ENCODE measurements at regions not wholly inside any gene's neighbourhood (a gene's known extent, or its start where the extent isn't known, plus 50 kb on each side); places are given as distances from the start of the nearest gene placed in this dataset.

DNA sequence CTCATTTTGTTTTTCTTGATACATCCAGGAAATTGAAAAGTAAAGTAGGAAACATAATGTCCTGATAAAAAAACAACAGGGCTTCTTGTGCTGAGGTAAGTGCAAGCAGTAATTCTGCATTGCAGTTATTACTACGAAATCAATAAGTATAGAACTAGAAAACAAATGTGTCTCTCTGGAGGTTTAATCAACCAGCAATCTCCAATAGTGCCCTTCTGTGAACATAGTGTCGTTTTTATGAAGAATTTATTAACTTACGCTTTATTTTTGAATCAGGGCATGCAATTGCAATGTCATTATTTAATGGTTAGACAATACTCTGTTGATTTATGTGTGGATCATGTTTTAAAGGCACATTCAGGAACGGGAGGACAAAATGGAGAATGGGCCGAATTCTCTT is 494.1 kb upstream of the NOVA1 start:
- Histone ChIP-seq H3K27me3 (ENCODE audit: insufficient read depth, low read length) (no peaks in the 10 kb centered on the region), H3K9me3 (ENCODE audit: low read depth, low read length) (no peaks in the 10 kb centered on the region), H3K4me3 (ENCODE audit: insufficient read depth, low read length) (no peak overlapping the region), H3K27ac (ENCODE audit: low read depth, low read length) (no peak overlapping the region), H3K79me2 (ENCODE audit: insufficient read depth, low read length) (no peaks in the 10 kb centered on the region), H3K4me1 (ENCODE audit: insufficient read depth, low read length) (no peaks in the 10 kb centered on the region), H3K36me3 (ENCODE audit: insufficient read depth, low read length) (no peaks in the 10 kb centered on the region), H2AFZ (ENCODE audit: low read length) (no peak overlapping the region), H3K4me2 (ENCODE audit: insufficient read depth, low read length) (no peak overlapping the region), H4K20me1 (ENCODE audit: insufficient read depth, low read length) (no peaks in the 10 kb centered on the region)
- no peak for DNase-seq (ENCODE audit: insufficient read length, low spot score, missing footprints)
- TF ChIP-seq, protein P1, sequence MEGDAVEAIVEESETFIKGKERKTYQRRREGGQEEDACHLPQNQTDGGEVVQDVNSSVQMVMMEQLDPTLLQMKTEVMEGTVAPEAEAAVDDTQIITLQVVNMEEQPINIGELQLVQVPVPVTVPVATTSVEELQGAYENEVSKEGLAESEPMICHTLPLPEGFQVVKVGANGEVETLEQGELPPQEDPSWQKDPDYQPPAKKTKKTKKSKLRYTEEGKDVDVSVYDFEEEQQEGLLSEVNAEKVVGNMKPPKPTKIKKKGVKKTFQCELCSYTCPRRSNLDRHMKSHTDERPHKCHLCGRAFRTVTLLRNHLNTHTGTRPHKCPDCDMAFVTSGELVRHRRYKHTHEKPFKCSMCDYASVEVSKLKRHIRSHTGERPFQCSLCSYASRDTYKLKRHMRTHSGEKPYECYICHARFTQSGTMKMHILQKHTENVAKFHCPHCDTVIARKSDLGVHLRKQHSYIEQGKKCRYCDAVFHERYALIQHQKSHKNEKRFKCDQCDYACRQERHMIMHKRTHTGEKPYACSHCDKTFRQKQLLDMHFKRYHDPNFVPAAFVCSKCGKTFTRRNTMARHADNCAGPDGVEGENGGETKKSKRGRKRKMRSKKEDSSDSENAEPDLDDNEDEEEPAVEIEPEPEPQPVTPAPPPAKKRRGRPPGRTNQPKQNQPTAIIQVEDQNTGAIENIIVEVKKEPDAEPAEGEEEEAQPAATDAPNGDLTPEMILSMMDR (IDR thresholded peaks at IDR 0.05; ENCODE audit: extremely low read depth, low read depth, low read length): no peak

DNA sequence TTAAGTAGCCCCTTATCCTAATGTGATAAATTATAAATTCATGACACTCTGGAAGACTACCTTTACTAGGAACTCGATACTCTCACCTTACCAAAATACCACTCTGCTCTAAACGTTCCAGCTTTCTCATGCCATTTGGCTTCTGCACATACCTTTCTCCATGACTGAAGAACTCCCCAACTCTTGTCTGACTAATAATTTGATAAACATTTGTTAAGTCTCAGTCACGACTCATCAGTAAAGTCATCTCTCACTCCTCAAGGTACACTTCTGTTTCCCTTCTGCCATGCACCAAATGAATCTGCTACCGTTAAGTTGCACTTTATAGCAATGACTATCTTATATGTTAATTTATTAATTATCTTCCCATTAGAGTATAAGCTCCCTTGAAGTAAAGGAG is 498.3 kb upstream of the NOVA1 start:
- Histone ChIP-seq H3K4me2 (ENCODE audit: insufficient read depth, low read length) (no peak overlapping the region), H3K4me1 (ENCODE audit: insufficient read depth, low read length) (no peaks in the 10 kb centered on the region), H2AFZ (ENCODE audit: low read length) (no peak overlapping the region), H3K27ac (ENCODE audit: low read depth, low read length) (no peak overlapping the region), H3K27me3 (ENCODE audit: insufficient read depth, low read length) (no peaks in the 10 kb centered on the region), H3K9me3 (ENCODE audit: low read depth, low read length) (no peaks in the 10 kb centered on the region), H3K4me3 (ENCODE audit: insufficient read depth, low read length) (no peak overlapping the region), H3K36me3 (ENCODE audit: insufficient read depth, low read length) (no peaks in the 10 kb centered on the region), H4K20me1 (ENCODE audit: insufficient read depth, low read length) (no peaks in the 10 kb centered on the region), H3K79me2 (ENCODE audit: insufficient read depth, low read length) (no peaks in the 10 kb centered on the region)
- TF ChIP-seq, protein P1 (IDR thresholded peaks at IDR 0.05; ENCODE audit: extremely low read depth, low read depth, low read length): no peak
- DNase-seq (ENCODE audit: insufficient read length, low spot score, missing footprints): no peak

DNA sequence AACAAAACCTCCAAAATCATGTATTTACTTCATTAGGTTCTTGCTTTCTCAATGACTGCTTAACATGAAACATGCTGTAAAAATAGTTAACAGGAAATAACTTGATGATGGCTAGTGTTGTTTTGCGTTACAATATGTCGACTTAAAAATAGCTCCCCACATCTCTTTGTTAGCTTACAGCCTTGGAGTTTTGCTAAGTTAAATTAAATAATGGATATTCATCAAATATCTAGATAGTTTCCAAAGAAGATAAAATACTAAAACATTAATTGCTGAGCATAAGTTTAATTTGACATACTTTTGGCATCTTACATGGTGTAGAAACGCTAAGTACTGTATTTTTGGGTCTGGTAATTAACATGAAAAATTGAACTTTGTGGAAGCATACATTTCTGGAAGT is 500.6 kb upstream of the NOVA1 start:
- no peak for DNase-seq (ENCODE audit: insufficient read length, low spot score, missing footprints)
- Histone ChIP-seq H3K4me2 (ENCODE audit: insufficient read depth, low read length) (no peak overlapping the region), H4K20me1 (ENCODE audit: insufficient read depth, low read length) (no peaks in the 10 kb centered on the region), H3K27ac (ENCODE audit: low read depth, low read length) (no peak overlapping the region), H2AFZ (ENCODE audit: low read length) (no peak overlapping the region), H3K27me3 (ENCODE audit: insufficient read depth, low read length) (no peaks in the 10 kb centered on the region), H3K4me1 (ENCODE audit: insufficient read depth, low read length) (no peaks in the 10 kb centered on the region), H3K79me2 (ENCODE audit: insufficient read depth, low read length) (no peaks in the 10 kb centered on the region), H3K9me3 (ENCODE audit: low read depth, low read length) (no peaks in the 10 kb centered on the region), H3K36me3 (ENCODE audit: insufficient read depth, low read length) (no peaks in the 10 kb centered on the region), H3K4me3 (ENCODE audit: insufficient read depth, low read length) (no peak overlapping the region)
- TF ChIP-seq, protein P1 (IDR thresholded peaks at IDR 0.05; ENCODE audit: extremely low read depth, low read depth, low read length): no peak

DNA sequence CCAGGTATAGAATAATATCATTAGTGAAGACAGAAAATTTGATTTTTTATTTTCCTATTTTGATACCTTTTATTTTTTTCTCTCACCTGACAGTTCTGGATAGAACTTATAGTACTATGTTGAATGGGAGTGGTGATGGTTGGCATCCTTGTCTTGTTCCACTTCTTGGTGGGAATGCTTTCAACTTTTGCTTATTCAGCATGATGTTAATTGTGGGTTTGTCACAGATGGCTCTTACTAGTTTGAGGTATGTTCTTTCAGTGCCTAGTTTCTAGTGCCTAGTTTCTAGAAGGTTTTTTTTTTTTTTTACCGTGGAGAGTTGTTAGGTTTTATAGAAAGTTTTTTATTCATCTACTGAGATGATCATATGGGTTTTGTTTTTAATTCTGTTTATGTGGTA is 516.3 kb upstream of the NOVA1 start:
- Histone ChIP-seq H3K4me3 (ENCODE audit: insufficient read depth, low read length) (no peak overlapping the region), H3K27me3 (ENCODE audit: insufficient read depth, low read length) (no peaks in the 10 kb centered on the region), H4K20me1 (ENCODE audit: insufficient read depth, low read length) (no peaks in the 10 kb centered on the region), H3K4me2 (ENCODE audit: insufficient read depth, low read length) (no peak overlapping the region), H3K9me3 (ENCODE audit: low read depth, low read length) (peaks cover 3% of the 10 kb centered on the region), H2AFZ (ENCODE audit: low read length) (no peak overlapping the region), H3K4me1 (ENCODE audit: insufficient read depth, low read length) (no peaks in the 10 kb centered on the region), H3K79me2 (ENCODE audit: insufficient read depth, low read length) (no peaks in the 10 kb centered on the region), H3K36me3 (ENCODE audit: insufficient read depth, low read length) (no peaks in the 10 kb centered on the region), H3K27ac (ENCODE audit: low read depth, low read length) (no peak overlapping the region)
- TF ChIP-seq, protein P1 (IDR thresholded peaks at IDR 0.05; ENCODE audit: extremely low read depth, low read depth, low read length): no peak
- DNase-seq (ENCODE audit: insufficient read length, low spot score, missing footprints): no peak
